ENCODE measurements at regions not wholly inside any gene's neighbourhood (a gene's known extent, or its start where the extent isn't known, plus 50 kb on each side); places are given as distances from the start of the nearest gene placed in this dataset.

- Histone ChIP-seq H3K4me1 (ENCODE audit: insufficient read depth, low read length, poor library complexity, severe bottlenecking) (peaks cover 61% of the 10 kb centered on the region), H2AFZ (ENCODE audit: low read length) (no peak overlapping the region), H4K20me1 (ENCODE audit: insufficient read depth, low read length) (no peaks in the 10 kb centered on the region), H3K36me3 (ENCODE audit: insufficient read depth, low read length) (no peaks in the 10 kb centered on the region), H3K27ac (ENCODE audit: low read depth, low read length, poor library complexity, severe bottlenecking) (no peak overlapping the region), H3K79me2 (ENCODE audit: insufficient read depth, low read depth, low read length) (no peaks in the 10 kb centered on the region), H3K4me3 (ENCODE audit: low read depth, low read length, poor library complexity, severe bottlenecking) (no peak overlapping the region), H3K4me2 (ENCODE audit: low read length) (no peak overlapping the region), H3K9me2 (ENCODE audit: insufficient read depth, low read length) (no peaks in the 10 kb centered on the region), H3K9me3 (ENCODE audit: low read length) (no peaks in the 10 kb centered on the region)
- CTCF ChIA-PET (ENCODE audit: unreplicated experiment), result no interaction called here
- POLR2A ChIA-PET, result interaction anchor here (1.0 to 3.3 kb wide), 5 partner anchors 13 to 68 kb away, joined by 3 to 16 read pairs (median 3); partner anchors contain the start of gene ARRDC3
- intact Hi-C loops (cut with micrococcal nuclease; ENCODE audit: unreplicated experiment), result no loop called here
- TF ChIP-seq CTCF (conservative IDR thresholded peaks at IDR 0.05; ENCODE audit: low read length), result no peak
- no peak for TF ChIP-seq EZH2phosphoT487 (IDR thresholded peaks at IDR 0.05; ENCODE audit: borderline replicate concordance, low read depth, low read length)
- no TSS peak for BruUV-seq (replicated peaks)
- DNase-seq (ENCODE audit: low spot score), result no peak
These were observed 67.4 kb downstream of the ARRDC3 start for GRCh38 chr5:91315701-91316100.

- H2AFZ ChIP-seq (ENCODE audit: low read length), result peak overlapping the region; percentile 98
- CTCF ChIA-PET (ENCODE audit: unreplicated experiment), result no interaction called here
- H3K36me3 ChIP-seq (ENCODE audit: insufficient read depth, low read length), result no peaks in the 10 kb centered on the region
- no TSS peak for BruUV-seq (replicated peaks)
- no peaks in the 10 kb centered on the region for H3K9me3 ChIP-seq (ENCODE audit: low read length)
- TF ChIP-seq EZH2phosphoT487 (IDR thresholded peaks at IDR 0.05; ENCODE audit: borderline replicate concordance, low read depth, low read length) (no peak), CTCF (conservative IDR thresholded peaks at IDR 0.05; ENCODE audit: low read length) (no peak)
- no peaks in the 10 kb centered on the region for H3K9me2 ChIP-seq (ENCODE audit: insufficient read depth, low read length)
- no peaks in the 10 kb centered on the region for H3K79me2 ChIP-seq (ENCODE audit: insufficient read depth, low read depth, low read length)
- peaks cover 59% of the 10 kb centered on the region for H3K4me1 ChIP-seq (ENCODE audit: insufficient read depth, low read length, poor library complexity, severe bottlenecking)
- H3K4me3 ChIP-seq (ENCODE audit: low read depth, low read length, poor library complexity, severe bottlenecking), result peak overlapping the region; percentile 20
- H3K27ac ChIP-seq (ENCODE audit: low read depth, low read length, poor library complexity, severe bottlenecking), result peak overlapping the region; percentile 48
- H3K4me2 ChIP-seq (ENCODE audit: low read length), result peak overlapping the region; percentile 50
- DNase-seq (ENCODE audit: low spot score), result peak; percentile 61
- H4K20me1 ChIP-seq (ENCODE audit: insufficient read depth, low read length), result no peaks in the 10 kb centered on the region
- intact Hi-C loops (cut with micrococcal nuclease; ENCODE audit: unreplicated experiment), result loop anchor here (5.0 kb wide), 1 partner anchor 48 kb away; no protein-coding TSS in a partner anchor
- POLR2A ChIA-PET, result interaction anchor here (0.8 to 3.3 kb wide), 3 partner anchors 13 to 70 kb away, joined by 3 to 16 read pairs (median 12); partner anchors contain the start of gene ARRDC3
These were observed 69.1 kb downstream of the ARRDC3 start for GRCh38 chr5:91313757-91314673.

Data from OCI-LY7 (cell line).